ENCODE measurements at regions not wholly inside any gene's neighbourhood (a gene's known extent, or its start where the extent isn't known, plus 50 kb on each side); places are given as distances from the start of the nearest gene placed in this dataset.

- no peak for TF ChIP-seq CTCF (IDR thresholded peaks at IDR 0.05)
- TF ChIP-seq POLR2A (IDR thresholded peaks at IDR 0.05): no peak
Measured at GRCh38 chr17:34725725-34726124, 146.3 kb downstream of the TMEM132E start.

Measured in thyroid gland (tissue), 4 donors.